Breast epithelium (tissue), 3 donors: ENCODE measurements at regions not wholly inside any gene's neighbourhood (a gene's known extent, or its start where the extent isn't known, plus 50 kb on each side); places are given as distances from the start of the nearest gene placed in this dataset.

Experiments
- POLR2A ChIP-seq: fragments of 450-650 bp; IDR thresholded peaks from one replicate; pipeline ENCODE4 v1.6.1; 2016; ENCODE audit warnings: antibody characterized with exemption, mild to moderate bottlenecking, moderate library complexity
- POLR2AphosphoS5 ChIP-seq, 3 donors: sonication (generic); formaldehyde crosslinking; IDR thresholded peaks; one replicate each; pipeline ENCODE4 v1.6.1; 2017; ENCODE audit warnings: antibody characterized with exemption in 3 of 3
- TF ChIP-seq, protein P1 (sequence below), 3 donors: fragments of 450-650 bp; IDR thresholded peaks; one replicate each; pipeline ENCODE4 v1.5.1; 2016 to 2017; ENCODE audit warnings: antibody characterized with exemption in 3 of 3, mild to moderate bottlenecking in 3 of 3, moderate library complexity in 3 of 3

DNA sequence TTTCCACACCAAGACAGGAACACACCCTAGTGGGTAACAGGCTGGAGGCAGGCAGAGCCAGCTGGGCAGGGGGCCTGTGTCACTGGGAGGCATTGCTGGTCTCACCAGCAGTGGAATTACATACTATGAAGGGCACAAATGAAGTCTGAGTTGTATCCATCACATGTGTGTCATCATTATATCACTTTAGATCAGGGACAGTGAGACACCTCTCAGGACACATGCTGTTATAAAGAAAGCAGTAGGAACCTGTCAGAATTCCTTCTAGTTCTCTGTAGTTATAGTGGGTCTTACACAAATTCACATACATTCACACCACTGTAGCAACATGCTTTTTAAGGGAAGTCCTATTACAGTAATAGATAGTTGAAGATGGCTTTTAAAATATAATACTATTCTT lies 63.5 kb upstream of the FYN start:
- TF ChIP-seq, protein P1, sequence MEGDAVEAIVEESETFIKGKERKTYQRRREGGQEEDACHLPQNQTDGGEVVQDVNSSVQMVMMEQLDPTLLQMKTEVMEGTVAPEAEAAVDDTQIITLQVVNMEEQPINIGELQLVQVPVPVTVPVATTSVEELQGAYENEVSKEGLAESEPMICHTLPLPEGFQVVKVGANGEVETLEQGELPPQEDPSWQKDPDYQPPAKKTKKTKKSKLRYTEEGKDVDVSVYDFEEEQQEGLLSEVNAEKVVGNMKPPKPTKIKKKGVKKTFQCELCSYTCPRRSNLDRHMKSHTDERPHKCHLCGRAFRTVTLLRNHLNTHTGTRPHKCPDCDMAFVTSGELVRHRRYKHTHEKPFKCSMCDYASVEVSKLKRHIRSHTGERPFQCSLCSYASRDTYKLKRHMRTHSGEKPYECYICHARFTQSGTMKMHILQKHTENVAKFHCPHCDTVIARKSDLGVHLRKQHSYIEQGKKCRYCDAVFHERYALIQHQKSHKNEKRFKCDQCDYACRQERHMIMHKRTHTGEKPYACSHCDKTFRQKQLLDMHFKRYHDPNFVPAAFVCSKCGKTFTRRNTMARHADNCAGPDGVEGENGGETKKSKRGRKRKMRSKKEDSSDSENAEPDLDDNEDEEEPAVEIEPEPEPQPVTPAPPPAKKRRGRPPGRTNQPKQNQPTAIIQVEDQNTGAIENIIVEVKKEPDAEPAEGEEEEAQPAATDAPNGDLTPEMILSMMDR (IDR thresholded peaks at IDR 0.05), result no peak
- no peak for TF ChIP-seq POLR2A
- no peak for TF ChIP-seq POLR2AphosphoS5 (IDR thresholded peaks at IDR 0.05)
